ENCODE measurements at regions not wholly inside any gene's neighbourhood (a gene's known extent, or its start where the extent isn't known, plus 50 kb on each side); places are given as distances from the start of the nearest gene placed in this dataset.

DNA sequence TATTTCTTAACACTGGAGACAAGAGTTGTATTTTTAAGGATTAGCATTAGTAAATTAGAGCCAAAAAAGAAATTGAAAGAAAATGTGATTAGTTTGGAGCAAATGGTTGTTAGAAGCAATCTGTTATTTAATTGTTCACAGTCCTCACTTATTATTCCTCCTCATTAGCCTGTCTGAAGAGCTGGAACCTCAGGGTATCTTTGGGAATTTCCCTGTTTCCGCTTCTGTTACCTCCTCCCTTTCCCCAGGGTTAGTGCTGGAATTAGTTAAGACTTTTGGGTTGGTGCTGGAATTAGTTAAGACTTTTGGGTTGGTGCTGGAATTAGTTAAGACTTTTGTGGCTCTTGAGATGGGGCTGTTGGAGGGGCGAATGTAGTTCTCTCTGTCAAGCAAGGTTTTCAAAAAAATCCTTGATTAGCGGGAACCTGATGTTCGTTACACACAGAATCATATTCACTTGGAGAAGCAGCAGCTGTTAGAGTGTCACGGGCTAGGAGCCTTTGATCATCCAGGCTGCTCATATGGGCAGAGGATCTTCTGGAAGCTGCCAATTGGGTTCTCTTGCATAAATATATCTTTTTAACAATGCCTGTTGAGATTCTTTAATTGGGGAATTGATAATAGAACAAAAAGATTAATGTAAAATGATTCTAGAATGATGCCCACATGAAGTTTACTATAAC, 251.0 kb upstream of the NPSR1 start:
- Mint-ChIP-seq H3K9me3 (no peaks in the 10 kb centered on the region; the same call in 2 of the 3 replicates), H3K4me3 (no peak overlapping the region), H3K4me1 (peaks cover 5% of the 10 kb centered on the region; the same call in 2 of the 3 replicates), H3K36me3 (ENCODE audit: low read depth) (no peaks in the 10 kb centered on the region), H3K27ac (no peak overlapping the region), H3K27me3 (ENCODE audit: insufficient read depth, low read depth, poor library complexity) (peaks cover 2% of the 10 kb centered on the region)
- H3K79me2 ChIP-seq (replicated peaks; ENCODE audit: insufficient read depth) = no peaks in the 10 kb centered on the region
- no peaks in the 10 kb centered on the region for H4K20me1 ChIP-seq (replicated peaks; ENCODE audit: insufficient read depth)
- H3K4me1 ChIP-seq (ENCODE audit: insufficient read depth) = 0 out of 2 replicates have a peak, but pooled peaks cover 3% of the 10 kb centered on the region
- H3K36me3 ChIP-seq (ENCODE audit: insufficient read depth) = no peaks in the 10 kb centered on the region
- H3K9me2 ChIP-seq (ENCODE audit: insufficient read depth) = 0 out of 2 replicates have a peak, but pooled peaks cover 3% of the 10 kb centered on the region
- no peak overlapping the region for H2AFZ ChIP-seq
- no peaks in the 10 kb centered on the region for H3K27me3 ChIP-seq (ENCODE audit: insufficient read depth)
- TF ChIP-seq, protein P1, sequence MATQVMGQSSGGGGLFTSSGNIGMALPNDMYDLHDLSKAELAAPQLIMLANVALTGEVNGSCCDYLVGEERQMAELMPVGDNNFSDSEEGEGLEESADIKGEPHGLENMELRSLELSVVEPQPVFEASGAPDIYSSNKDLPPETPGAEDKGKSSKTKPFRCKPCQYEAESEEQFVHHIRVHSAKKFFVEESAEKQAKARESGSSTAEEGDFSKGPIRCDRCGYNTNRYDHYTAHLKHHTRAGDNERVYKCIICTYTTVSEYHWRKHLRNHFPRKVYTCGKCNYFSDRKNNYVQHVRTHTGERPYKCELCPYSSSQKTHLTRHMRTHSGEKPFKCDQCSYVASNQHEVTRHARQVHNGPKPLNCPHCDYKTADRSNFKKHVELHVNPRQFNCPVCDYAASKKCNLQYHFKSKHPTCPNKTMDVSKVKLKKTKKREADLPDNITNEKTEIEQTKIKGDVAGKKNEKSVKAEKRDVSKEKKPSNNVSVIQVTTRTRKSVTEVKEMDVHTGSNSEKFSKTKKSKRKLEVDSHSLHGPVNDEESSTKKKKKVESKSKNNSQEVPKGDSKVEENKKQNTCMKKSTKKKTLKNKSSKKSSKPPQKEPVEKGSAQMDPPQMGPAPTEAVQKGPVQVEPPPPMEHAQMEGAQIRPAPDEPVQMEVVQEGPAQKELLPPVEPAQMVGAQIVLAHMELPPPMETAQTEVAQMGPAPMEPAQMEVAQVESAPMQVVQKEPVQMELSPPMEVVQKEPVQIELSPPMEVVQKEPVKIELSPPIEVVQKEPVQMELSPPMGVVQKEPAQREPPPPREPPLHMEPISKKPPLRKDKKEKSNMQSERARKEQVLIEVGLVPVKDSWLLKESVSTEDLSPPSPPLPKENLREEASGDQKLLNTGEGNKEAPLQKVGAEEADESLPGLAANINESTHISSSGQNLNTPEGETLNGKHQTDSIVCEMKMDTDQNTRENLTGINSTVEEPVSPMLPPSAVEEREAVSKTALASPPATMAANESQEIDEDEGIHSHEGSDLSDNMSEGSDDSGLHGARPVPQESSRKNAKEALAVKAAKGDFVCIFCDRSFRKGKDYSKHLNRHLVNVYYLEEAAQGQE (IDR thresholded peaks at IDR 0.05; ENCODE audit: unreplicated experiment) = no peak
- TF ChIP-seq, protein P2, sequence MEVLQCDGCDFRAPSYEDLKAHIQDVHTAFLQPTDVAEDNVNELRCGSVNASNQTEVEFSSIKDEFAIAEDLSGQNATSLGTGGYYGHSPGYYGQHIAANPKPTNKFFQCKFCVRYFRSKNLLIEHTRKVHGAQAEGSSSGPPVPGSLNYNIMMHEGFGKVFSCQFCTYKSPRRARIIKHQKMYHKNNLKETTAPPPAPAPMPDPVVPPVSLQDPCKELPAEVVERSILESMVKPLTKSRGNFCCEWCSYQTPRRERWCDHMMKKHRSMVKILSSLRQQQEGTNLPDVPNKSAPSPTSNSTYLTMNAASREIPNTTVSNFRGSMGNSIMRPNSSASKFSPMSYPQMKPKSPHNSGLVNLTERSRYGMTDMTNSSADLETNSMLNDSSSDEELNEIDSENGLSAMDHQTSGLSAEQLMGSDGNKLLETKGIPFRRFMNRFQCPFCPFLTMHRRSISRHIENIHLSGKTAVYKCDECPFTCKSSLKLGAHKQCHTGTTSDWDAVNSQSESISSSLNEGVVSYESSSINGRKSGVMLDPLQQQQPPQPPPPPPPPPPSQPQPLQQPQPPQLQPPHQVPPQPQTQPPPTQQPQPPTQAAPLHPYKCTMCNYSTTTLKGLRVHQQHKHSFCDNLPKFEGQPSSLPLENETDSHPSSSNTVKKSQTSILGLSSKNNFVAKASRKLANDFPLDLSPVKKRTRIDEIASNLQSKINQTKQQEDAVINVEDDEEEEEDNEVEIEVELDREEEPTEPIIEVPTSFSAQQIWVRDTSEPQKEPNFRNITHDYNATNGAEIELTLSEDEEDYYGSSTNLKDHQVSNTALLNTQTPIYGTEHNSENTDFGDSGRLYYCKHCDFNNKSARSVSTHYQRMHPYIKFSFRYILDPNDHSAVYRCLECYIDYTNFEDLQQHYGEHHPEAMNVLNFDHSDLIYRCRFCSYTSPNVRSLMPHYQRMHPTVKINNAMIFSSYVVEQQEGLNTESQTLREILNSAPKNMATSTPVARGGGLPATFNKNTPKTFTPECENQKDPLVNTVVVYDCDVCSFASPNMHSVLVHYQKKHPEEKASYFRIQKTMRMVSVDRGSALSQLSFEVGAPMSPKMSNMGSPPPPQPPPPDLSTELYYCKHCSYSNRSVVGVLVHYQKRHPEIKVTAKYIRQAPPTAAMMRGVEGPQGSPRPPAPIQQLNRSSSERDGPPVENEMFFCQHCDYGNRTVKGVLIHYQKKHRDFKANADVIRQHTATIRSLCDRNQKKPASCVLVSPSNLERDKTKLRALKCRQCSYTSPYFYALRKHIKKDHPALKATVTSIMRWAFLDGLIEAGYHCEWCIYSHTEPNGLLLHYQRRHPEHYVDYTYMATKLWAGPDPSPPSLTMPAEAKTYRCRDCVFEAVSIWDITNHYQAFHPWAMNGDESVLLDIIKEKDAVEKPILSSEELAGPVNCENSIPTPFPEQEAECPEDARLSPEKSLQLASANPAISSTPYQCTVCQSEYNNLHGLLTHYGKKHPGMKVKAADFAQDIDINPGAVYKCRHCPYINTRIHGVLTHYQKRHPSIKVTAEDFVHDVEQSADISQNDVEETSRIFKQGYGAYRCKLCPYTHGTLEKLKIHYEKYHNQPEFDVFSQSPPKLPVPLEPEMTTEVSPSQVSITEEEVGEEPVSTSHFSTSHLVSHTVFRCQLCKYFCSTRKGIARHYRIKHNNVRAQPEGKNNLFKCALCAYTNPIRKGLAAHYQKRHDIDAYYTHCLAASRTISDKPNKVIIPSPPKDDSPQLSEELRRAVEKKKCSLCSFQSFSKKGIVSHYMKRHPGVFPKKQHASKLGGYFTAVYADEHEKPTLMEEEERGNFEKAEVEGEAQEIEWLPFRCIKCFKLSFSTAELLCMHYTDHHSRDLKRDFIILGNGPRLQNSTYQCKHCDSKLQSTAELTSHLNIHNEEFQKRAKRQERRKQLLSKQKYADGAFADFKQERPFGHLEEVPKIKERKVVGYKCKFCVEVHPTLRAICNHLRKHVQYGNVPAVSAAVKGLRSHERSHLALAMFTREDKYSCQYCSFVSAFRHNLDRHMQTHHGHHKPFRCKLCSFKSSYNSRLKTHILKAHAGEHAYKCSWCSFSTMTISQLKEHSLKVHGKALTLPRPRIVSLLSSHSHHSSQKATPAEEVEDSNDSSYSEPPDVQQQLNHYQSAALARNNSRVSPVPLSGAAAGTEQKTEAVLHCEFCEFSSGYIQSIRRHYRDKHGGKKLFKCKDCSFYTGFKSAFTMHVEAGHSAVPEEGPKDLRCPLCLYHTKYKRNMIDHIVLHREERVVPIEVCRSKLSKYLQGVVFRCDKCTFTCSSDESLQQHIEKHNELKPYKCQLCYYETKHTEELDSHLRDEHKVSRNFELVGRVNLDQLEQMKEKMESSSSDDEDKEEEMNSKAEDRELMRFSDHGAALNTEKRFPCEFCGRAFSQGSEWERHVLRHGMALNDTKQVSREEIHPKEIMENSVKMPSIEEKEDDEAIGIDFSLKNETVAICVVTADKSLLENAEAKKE (CRISPR knock-in tag; IDR thresholded peaks at IDR 0.05) = no peak
- no peak for TF ChIP-seq ZNF114 (CRISPR knock-in tag; IDR thresholded peaks at IDR 0.05)
- no peak for TF ChIP-seq POLR2AphosphoS5 (IDR thresholded peaks at IDR 0.05; ENCODE audit: low read depth)
- no peak for TF ChIP-seq JUNB (IDR thresholded peaks at IDR 0.05; ENCODE audit: unreplicated experiment)
- TF ChIP-seq STAT1 (IDR thresholded peaks at IDR 0.05; ENCODE audit: unreplicated experiment) = no peak
- no peak for TF ChIP-seq EZH2 (IDR thresholded peaks at IDR 0.05; ENCODE audit: low read depth, unreplicated experiment)
- H3F3A ChIP-seq (replicated peaks; ENCODE audit: low read depth) = no peaks in the 10 kb centered on the region
- DNase-seq (ENCODE audit: low spot score) (no peak), ATAC-seq (no peak)
- H3K4me2 ChIP-seq = no peak overlapping the region
- H3K27ac ChIP-seq (ENCODE audit: low read depth) = no peak overlapping the region
- no peak overlapping the region for H3K4me3 ChIP-seq

Data from GM23338 (cell line).